ENCODE measurements at regions not wholly inside any gene's neighbourhood (a gene's known extent, or its start where the extent isn't known, plus 50 kb on each side); places are given as distances from the start of the nearest gene placed in this dataset.

GRCh38 chr1:60989749-60990713 is 92.3 kb upstream of the NFIA start:
- H3K36me3 ChIP-seq (replicated peaks in 1 of 2; ENCODE audit: control insufficient read depth in 1 of 2, insufficient read depth in 2 of 2, low read length in 2 of 2): no peaks in the 10 kb centered on the region
- no peaks in the 10 kb centered on the region for H4K20me1 ChIP-seq (ENCODE audit: insufficient read depth, low read length)
- WGBS (ENCODE audit: insufficient coverage): 33% methylated on average over 3 of the region's 7 CpGs
- TF ChIP-seq CTCF (IDR thresholded peaks at IDR 0.05): no peak
- intact Hi-C loops (cut with micrococcal nuclease): no loop called here
- H3K4me1 Mint-ChIP-seq: peaks cover 4% of the 10 kb centered on the region
- DNase-seq: no peak
- H3K27ac Mint-ChIP-seq: no peak overlapping the region
- no peak overlapping the region for H3K4me3 Mint-ChIP-seq
- no peaks in the 10 kb centered on the region for H3K36me3 Mint-ChIP-seq
- no peak overlapping the region for H3K9ac ChIP-seq (ENCODE audit: insufficient read depth, low read length, poor library complexity, severe bottlenecking)
- H3K9me3 Mint-ChIP-seq: no peaks in the 10 kb centered on the region
- H3K27me3 Mint-ChIP-seq (ENCODE audit: low read depth in 3 of 3): peaks cover 0 to 8% (median 1%) of the 10 kb centered on the region in 3 donors
- H3K79me2 ChIP-seq (ENCODE audit: insufficient read depth, low read length): no peaks in the 10 kb centered on the region
- H3K4me1 ChIP-seq (ENCODE audit: control insufficient read depth in 1 of 2, insufficient read depth in 2 of 2, low read length in 2 of 2): no peaks in the 10 kb centered on the region
- H2AFZ ChIP-seq (ENCODE audit: insufficient read depth, low read depth, low read length, poor library complexity, severe bottlenecking): peak overlapping the region; percentile 32
- no peak overlapping the region for H3K4me3 ChIP-seq (replicated peaks in 1 of 3; ENCODE audit: low read depth in 2 of 3, low read length in 3 of 3)
- H3K27me3 ChIP-seq (ENCODE audit: control insufficient read depth in 2 of 2, insufficient read depth in 2 of 2, low read length in 2 of 2): no peaks in the 10 kb centered on the region
- H3K27ac ChIP-seq (ENCODE audit: low read depth in 1 of 2, low read length in 2 of 2): no peak overlapping the region
- no peaks in the 10 kb centered on the region for H3K9me3 ChIP-seq (replicated peaks in 1 of 2; ENCODE audit: control insufficient read depth in 1 of 2, insufficient read depth in 1 of 2, low read length in 2 of 2)
- H3K4me2 ChIP-seq (replicated peaks; ENCODE audit: extremely low read depth, low read length, poor library complexity, severe bottlenecking): no peak overlapping the region

DNA sequence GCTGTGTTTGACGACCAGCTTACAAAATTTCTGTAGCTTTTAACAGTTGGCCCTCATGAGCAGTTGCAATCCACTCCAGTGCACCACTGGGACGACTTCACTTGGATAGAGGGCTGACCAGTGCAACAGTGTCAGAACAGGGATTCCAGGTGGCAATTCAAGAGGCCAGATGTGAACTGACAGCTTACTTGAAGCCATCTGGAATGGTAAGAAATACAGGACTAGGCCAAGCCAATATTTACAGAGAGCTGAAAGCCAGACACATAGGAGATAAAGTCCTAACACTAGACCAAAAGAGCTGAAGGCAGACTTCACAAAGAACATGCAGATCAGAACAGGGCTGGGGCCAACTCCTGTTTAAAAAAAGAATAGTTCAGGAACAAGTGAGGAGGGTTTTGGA is 93.5 kb upstream of the NFIA start:
- Histone ChIP-seq H3K9me3 (replicated peaks in 1 of 2; ENCODE audit: control insufficient read depth in 1 of 2, insufficient read depth in 1 of 2, low read length in 2 of 2) (no peaks in the 10 kb centered on the region), H3K4me1 (ENCODE audit: control insufficient read depth in 1 of 2, insufficient read depth in 2 of 2, low read length in 2 of 2) (no peaks in the 10 kb centered on the region), H3K27me3 (ENCODE audit: control insufficient read depth in 2 of 2, insufficient read depth in 2 of 2, low read length in 2 of 2) (no peaks in the 10 kb centered on the region), H3K4me3 (replicated peaks in 1 of 3; ENCODE audit: low read depth in 2 of 3, low read length in 3 of 3) (no peak overlapping the region), H2AFZ (ENCODE audit: insufficient read depth, low read depth, low read length, poor library complexity, severe bottlenecking) (no peak overlapping the region), H4K20me1 (ENCODE audit: insufficient read depth, low read length) (no peaks in the 10 kb centered on the region), H3K36me3 (replicated peaks in 1 of 2; ENCODE audit: control insufficient read depth in 1 of 2, insufficient read depth in 2 of 2, low read length in 2 of 2) (no peaks in the 10 kb centered on the region), H3K27ac (ENCODE audit: low read depth in 1 of 2, low read length in 2 of 2) (no peak overlapping the region), H3K79me2 (ENCODE audit: insufficient read depth, low read length) (no peaks in the 10 kb centered on the region), H3K4me2 (replicated peaks; ENCODE audit: extremely low read depth, low read length, poor library complexity, severe bottlenecking) (no peak overlapping the region), H3K9ac (ENCODE audit: insufficient read depth, low read length, poor library complexity, severe bottlenecking) (no peak overlapping the region)
- 95% methylated on average over 2 of the region's 2 CpGs for WGBS (ENCODE audit: insufficient coverage)
- Mint-ChIP-seq H3K4me1 (peaks cover 4% of the 10 kb centered on the region), H3K9me3 (no peaks in the 10 kb centered on the region), H3K27me3 (ENCODE audit: low read depth in 3 of 3) (peaks cover 0 to 8% (median 1%) of the 10 kb centered on the region in 3 donors), H3K36me3 (no peaks in the 10 kb centered on the region), H3K4me3 (no peak overlapping the region), H3K27ac (peak overlapping the region in 1 of 7 donors; percentile 69)
- no peak for DNase-seq
- TF ChIP-seq CTCF (IDR thresholded peaks at IDR 0.05): no peak
- intact Hi-C loops (cut with micrococcal nuclease): no loop called here
